BLaER1 treated with 17β-estradiol and CSF1 and Interleukin-3, amounts not matched to agents 10 nM and 100 nM (cell line): ENCODE measurements at regions not wholly inside any gene's neighbourhood (a gene's known extent, or its start where the extent isn't known, plus 50 kb on each side); places are given as distances from the start of the nearest gene placed in this dataset.

ENCODE experiments used
- H3K27ac ChIP-seq, 11 experiments: shearing (Covaris generic); formaldehyde crosslinking; 2 replicates each; pipeline ENCODE4 v1.8.1; 2022
- H3K27me3 ChIP-seq, 11 experiments: shearing (Covaris generic); formaldehyde crosslinking; 2 replicates each; pipeline ENCODE4 v1.8.1; 2022
- H3K36me3 ChIP-seq, 11 experiments: shearing (Covaris generic); formaldehyde crosslinking; 2 replicates each; pipeline ENCODE4 v1.8.1; 2022
- H3K4me1 ChIP-seq, 10 experiments: shearing (Covaris generic); formaldehyde crosslinking; 2 replicates each; pipeline ENCODE4 v1.8.1; 2022
- H3K4me2 ChIP-seq, 11 experiments: shearing (Covaris generic); formaldehyde crosslinking; 2 replicates each; pipeline ENCODE4 v1.8.1; 2022
- H3K4me3 ChIP-seq, 10 experiments: shearing (Covaris generic); formaldehyde crosslinking; 2 replicates each; pipeline ENCODE4 v1.8.1; 2022
- H3K9ac ChIP-seq, 11 experiments: shearing (Covaris generic); formaldehyde crosslinking; 2 replicates each; pipeline ENCODE4 v1.8.1; 2022
- H3K9me3 ChIP-seq, 11 experiments: shearing (Covaris generic); formaldehyde crosslinking; replicated peaks in 1 of 11; 2 replicates each; pipeline ENCODE4 v1.8.1; 2022
- H4K20me1 ChIP-seq, 11 experiments: shearing (Covaris generic); formaldehyde crosslinking; 2 replicates each; pipeline ENCODE4 v1.8.1; 2022
- Cebpa-rat ChIP-seq, 11 experiments: shearing (Covaris generic); IDR thresholded peaks; 2 replicates each; pipeline ENCODE4 v1.8.1; 2022

DNA sequence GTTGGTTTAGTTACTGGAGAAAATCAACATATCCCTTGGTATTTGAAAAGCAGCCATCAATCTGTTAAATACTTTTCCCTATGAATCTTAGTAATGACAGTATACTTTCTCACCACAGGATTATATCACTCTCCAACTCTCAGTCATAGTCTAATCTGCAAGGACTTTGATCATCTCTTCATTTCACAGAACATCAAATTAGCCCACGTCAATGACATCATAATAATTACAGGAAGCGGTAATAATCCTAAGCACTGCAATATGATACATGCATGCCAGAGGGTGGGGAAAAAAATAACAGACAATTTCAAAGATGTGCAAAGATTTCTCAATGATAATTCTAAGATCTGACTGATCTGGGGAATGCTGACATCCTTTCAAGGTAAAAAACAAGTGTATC lies 404.1 kb downstream of the GPM6A start:
- H3K9me3 ChIP-seq: no peaks in the 10 kb centered on the region; a peak in 1 of 22 replicates
- H3K36me3 ChIP-seq: no peaks in the 10 kb centered on the region
- no peaks in the 10 kb centered on the region for H4K20me1 ChIP-seq
- H3K9ac ChIP-seq: no peak overlapping the region
- H3K27ac ChIP-seq: no peak overlapping the region
- H3K27me3 ChIP-seq: peaks cover 0 to 11% (median 10%) of the 10 kb centered on the region in 11 experiments; a peak in 9 of 22 replicates
- H3K4me2 ChIP-seq: no peak overlapping the region
- H3K4me1 ChIP-seq: peaks cover 14 to 23% (median 20%) of the 10 kb centered on the region in 10 experiments
- no peak overlapping the region for H3K4me3 ChIP-seq
- TF ChIP-seq Cebpa-rat (IDR thresholded peaks at IDR 0.05): no peak

DNA sequence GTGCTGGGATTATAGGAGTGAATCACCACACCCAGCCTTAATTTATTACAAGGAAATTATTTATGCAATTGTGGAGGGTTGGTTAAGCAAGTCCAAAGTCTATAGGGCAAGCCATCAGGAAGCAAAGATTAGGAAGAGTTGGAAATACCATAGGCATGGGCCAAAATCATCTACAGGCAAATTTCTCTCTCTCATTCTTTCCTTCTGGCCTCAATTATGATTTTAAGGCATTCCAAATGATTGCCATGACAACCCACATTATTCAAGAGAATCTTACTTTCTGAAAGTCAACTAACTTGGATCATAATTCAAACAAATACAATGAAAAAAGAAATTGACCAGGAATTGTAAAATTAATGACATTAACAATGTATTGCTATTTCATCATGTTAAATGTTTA lies 400.8 kb downstream of the GPM6A start:
- H3K4me1 ChIP-seq: peaks cover 17 to 26% (median 23%) of the 10 kb centered on the region in 10 experiments
- H3K9me3 ChIP-seq: peaks cover 17 to 25% (median 23%) of the 10 kb centered on the region in 11 experiments
- H3K27ac ChIP-seq: no peak overlapping the region
- TF ChIP-seq Cebpa-rat (IDR thresholded peaks at IDR 0.05): no peak
- H3K4me3 ChIP-seq: no peak overlapping the region
- H3K27me3 ChIP-seq: peaks cover 0 to 17% (median 10%) of the 10 kb centered on the region in 11 experiments; a peak in 12 of 22 replicates
- no peaks in the 10 kb centered on the region for H3K36me3 ChIP-seq
- no peaks in the 10 kb centered on the region; a peak in 1 of 22 replicates for H4K20me1 ChIP-seq
- H3K4me2 ChIP-seq: no peak overlapping the region
- no peak overlapping the region for H3K9ac ChIP-seq

DNA sequence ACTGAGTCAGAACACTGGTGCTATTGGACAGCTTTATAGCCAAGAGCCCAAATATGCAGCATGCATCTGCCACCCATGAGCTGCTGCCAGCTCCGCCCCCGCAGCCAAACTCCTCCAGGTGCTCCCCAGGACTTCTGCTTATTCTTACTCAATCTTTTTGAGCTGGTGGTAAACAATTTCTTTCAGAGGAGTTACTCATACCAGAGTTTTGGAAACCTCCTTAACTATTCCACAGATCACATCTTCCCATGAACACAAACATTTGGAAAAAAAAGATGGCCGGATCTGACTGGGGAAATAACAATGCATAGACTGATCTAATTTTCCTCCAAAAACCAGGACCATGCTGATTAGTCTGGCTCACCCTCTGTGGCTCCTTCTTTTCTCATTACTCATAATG lies 399.9 kb downstream of the GPM6A start:
- peak overlapping the region in 10 of 11 experiments; percentile 19 to 85 (median 70); a peak in 11 of 22 replicates for H3K4me2 ChIP-seq

DNA sequence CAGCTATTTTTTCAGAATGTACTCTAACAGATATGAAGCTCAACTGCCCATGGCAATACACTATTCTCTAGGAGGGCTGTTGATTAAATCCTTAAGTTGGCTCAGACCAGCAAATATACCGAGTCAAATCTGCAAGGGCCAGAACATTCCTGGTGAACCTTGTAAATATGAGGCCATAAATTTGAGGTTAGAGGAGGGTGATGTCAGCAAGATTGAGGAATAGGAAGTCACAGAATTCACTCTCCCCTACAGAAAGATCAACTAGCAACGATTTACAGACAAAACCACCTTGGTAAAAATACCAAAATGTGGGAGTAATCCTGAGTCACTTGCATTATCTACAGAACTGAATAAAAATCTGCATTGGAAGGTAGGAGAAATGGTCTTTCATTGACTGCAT lies 399.3 kb downstream of the GPM6A start:
- Histone ChIP-seq H3K36me3 (no peaks in the 10 kb centered on the region), H3K27me3 (peaks cover 0 to 17% (median 10%) of the 10 kb centered on the region in 11 experiments; a peak in 12 of 22 replicates), H3K4me2 (peak overlapping the region; percentile 49 to 85 (median 67)), H4K20me1 (no peaks in the 10 kb centered on the region; a peak in 1 of 22 replicates), H3K9me3 (peaks cover 30 to 40% (median 38%) of the 10 kb centered on the region in 11 experiments), H3K4me1 (peaks cover 17 to 24% (median 22%) of the 10 kb centered on the region in 10 experiments), H3K4me3 (no peak overlapping the region), H3K27ac (no peak overlapping the region), H3K9ac (no peak overlapping the region)
- TF ChIP-seq Cebpa-rat (IDR thresholded peaks at IDR 0.05): no peak

More for the DNA sequence above, 399.9 kb downstream of the GPM6A start:
- Histone ChIP-seq H3K4me3 (no peak overlapping the region), H3K4me1 (peaks cover 17 to 24% (median 22%) of the 10 kb centered on the region in 10 experiments), H3K27ac (no peak overlapping the region), H3K27me3 (peaks cover 0 to 17% (median 10%) of the 10 kb centered on the region in 11 experiments; a peak in 12 of 22 replicates), H4K20me1 (no peaks in the 10 kb centered on the region; a peak in 1 of 22 replicates), H3K36me3 (no peaks in the 10 kb centered on the region), H3K9me3 (peaks cover 26 to 35% (median 32%) of the 10 kb centered on the region in 11 experiments), H3K9ac (no peak overlapping the region)
- TF ChIP-seq Cebpa-rat (IDR thresholded peaks at IDR 0.05): no peak

DNA sequence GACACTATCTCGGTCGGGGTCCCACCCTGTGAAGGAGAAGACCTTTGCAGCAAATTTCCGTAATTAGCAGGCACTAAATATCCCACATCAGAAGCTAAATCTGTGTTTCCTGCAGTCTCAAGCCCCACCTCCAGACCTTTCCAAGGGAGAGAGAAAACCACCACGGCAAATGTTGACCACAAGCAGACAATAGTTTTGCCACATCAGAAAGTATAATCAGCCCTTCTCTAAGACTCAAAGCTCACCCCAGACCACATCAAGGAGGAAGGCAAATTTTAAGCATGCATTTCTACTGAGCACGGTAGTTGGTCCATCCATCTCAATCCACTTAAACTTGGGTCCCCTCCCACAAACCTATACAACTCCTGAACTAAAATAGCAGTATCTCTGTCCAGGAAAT lies 398.5 kb downstream of the GPM6A start:
- peaks cover 0 to 17% (median 10%) of the 10 kb centered on the region in 11 experiments; a peak in 12 of 22 replicates for H3K27me3 ChIP-seq
- peaks cover 30 to 44% (median 39%) of the 10 kb centered on the region in 11 experiments for H3K9me3 ChIP-seq
- H3K36me3 ChIP-seq: no peaks in the 10 kb centered on the region
- H4K20me1 ChIP-seq: no peaks in the 10 kb centered on the region; a peak in 1 of 22 replicates
- H3K4me3 ChIP-seq: no peak overlapping the region
- H3K4me1 ChIP-seq: peaks cover 17 to 24% (median 22%) of the 10 kb centered on the region in 10 experiments
- H3K4me2 ChIP-seq: peak overlapping the region; percentile 49 to 85 (median 67)
- no peak overlapping the region for H3K27ac ChIP-seq
- no peak for TF ChIP-seq Cebpa-rat (IDR thresholded peaks at IDR 0.05)
- H3K9ac ChIP-seq: no peak overlapping the region

DNA sequence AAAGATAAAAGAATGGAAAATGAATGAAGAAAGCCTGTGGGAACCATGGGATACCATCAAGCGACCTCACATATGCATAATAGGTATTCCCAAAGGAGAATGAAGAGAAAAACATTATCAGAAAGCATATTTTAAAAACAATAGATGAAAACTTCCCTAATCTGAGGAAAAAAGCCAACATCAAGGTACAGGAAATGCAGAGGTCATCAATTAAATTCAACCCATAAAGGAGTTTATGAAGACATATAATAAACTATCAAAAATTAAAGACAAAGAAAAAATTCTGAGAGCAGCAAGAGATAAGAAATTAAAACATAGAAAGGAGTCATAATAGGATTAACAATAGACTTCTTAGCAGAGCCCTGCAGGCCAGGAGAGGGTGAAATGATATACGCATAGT lies 397.5 kb downstream of the GPM6A start:
- no peaks in the 10 kb centered on the region; a peak in 1 of 22 replicates for H4K20me1 ChIP-seq
- H3K9me3 ChIP-seq: peaks cover 30 to 44% (median 39%) of the 10 kb centered on the region in 11 experiments
- H3K4me1 ChIP-seq: peaks cover 17 to 24% (median 22%) of the 10 kb centered on the region in 10 experiments
- peaks cover 0 to 17% (median 10%) of the 10 kb centered on the region in 11 experiments; a peak in 12 of 22 replicates for H3K27me3 ChIP-seq
- no peak for TF ChIP-seq Cebpa-rat (IDR thresholded peaks at IDR 0.05)
- no peak overlapping the region for H3K9ac ChIP-seq
- no peak overlapping the region for H3K4me2 ChIP-seq
- no peak overlapping the region for H3K4me3 ChIP-seq
- no peak overlapping the region for H3K27ac ChIP-seq
- no peaks in the 10 kb centered on the region for H3K36me3 ChIP-seq

DNA sequence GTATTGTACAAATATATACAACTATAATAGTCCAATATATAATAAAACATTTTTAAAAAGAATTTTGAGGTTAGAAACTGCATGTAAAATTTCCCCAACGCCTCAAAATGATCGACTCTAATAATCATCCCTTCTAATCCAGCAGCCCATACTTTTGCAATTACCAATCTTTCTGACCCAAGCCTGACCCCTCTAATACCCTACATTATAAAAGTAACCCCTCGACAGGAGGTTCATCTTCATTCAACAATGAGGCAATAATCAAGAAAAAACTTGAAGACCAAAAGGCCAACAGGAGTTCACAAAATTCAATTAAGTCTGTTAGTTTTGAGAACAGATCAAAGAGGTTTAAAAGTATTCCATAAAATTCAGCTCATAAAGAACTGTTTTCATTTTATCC lies 393.5 kb downstream of the GPM6A start:
- TF ChIP-seq Cebpa-rat (IDR thresholded peaks at IDR 0.05): no peak
- no peak overlapping the region for H3K4me3 ChIP-seq
- H3K4me2 ChIP-seq: no peak overlapping the region
- peaks cover 4 to 8% (median 6%) of the 10 kb centered on the region in 10 experiments for H3K4me1 ChIP-seq
- no peak overlapping the region for H3K9ac ChIP-seq
- peaks cover 30 to 44% (median 39%) of the 10 kb centered on the region in 11 experiments for H3K9me3 ChIP-seq
- no peak overlapping the region for H3K27ac ChIP-seq
- H3K36me3 ChIP-seq: no peaks in the 10 kb centered on the region
- H4K20me1 ChIP-seq: no peaks in the 10 kb centered on the region; a peak in 1 of 22 replicates
- peaks cover 0 to 2% (median 0%) of the 10 kb centered on the region in 11 experiments; a peak in 2 of 22 replicates for H3K27me3 ChIP-seq

DNA sequence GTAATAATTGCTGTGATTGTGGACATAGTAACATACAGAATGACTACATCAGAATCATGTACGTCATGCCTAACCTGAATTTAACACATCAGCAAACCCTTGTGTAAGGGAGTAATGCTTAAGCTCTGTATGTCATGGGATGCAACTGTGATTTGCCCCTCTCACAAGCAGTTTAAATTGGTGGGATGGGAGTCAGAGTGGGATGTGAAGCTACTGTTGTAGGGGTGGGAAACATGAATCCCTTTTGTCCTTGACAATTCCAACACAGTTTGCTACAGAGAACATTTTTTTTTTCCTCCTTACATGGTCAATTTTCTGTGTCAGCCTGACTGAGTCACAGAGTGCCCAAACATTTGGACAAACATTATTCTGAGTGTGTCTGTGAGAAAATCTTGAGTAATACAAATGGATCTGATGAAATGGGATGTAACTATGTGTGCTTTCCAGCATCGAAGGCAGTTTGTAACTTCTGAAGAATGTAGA lies 392.8 kb downstream of the GPM6A start:
- Histone ChIP-seq H3K27me3 (no peaks in the 10 kb centered on the region), H4K20me1 (no peaks in the 10 kb centered on the region), H3K4me3 (no peak overlapping the region), H3K4me1 (peaks cover 0 to under 1% (median 0%) of the 10 kb centered on the region in 10 experiments; a peak in 1 of 20 replicates), H3K36me3 (no peaks in the 10 kb centered on the region), H3K9ac (no peak overlapping the region), H3K4me2 (no peak overlapping the region), H3K27ac (no peak overlapping the region), H3K9me3 (peaks cover 24 to 39% (median 34%) of the 10 kb centered on the region in 11 experiments)
- TF ChIP-seq Cebpa-rat (IDR thresholded peaks at IDR 0.05): no peak

DNA sequence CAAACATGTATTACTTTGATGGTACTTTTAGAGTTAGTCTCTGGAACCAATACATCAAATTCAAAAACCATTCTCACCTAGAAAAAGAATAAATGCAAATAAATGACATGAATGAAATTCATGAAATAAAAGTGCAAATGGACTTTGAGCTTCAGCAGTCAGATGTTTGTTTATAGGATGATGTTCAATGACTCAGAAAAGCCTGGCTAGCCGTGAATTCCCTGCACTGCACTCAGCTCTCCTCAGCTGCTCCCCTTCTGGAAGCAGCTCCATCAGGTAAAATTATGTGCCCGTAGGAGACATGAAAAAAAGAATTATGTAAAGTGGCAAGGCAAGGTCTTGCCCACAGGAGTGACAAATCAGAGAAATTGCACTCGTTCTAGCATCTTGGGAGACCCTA lies 390.6 kb downstream of the GPM6A start:
- Histone ChIP-seq H3K4me3 (no peak overlapping the region), H3K27me3 (no peaks in the 10 kb centered on the region), H3K4me2 (no peak overlapping the region), H3K9me3 (peaks cover 11 to 19% (median 15%) of the 10 kb centered on the region in 11 experiments), H3K27ac (no peak overlapping the region), H4K20me1 (no peaks in the 10 kb centered on the region), H3K9ac (no peak overlapping the region), H3K4me1 (no peaks in the 10 kb centered on the region), H3K36me3 (no peaks in the 10 kb centered on the region)
- no peak for TF ChIP-seq Cebpa-rat (IDR thresholded peaks at IDR 0.05)

DNA sequence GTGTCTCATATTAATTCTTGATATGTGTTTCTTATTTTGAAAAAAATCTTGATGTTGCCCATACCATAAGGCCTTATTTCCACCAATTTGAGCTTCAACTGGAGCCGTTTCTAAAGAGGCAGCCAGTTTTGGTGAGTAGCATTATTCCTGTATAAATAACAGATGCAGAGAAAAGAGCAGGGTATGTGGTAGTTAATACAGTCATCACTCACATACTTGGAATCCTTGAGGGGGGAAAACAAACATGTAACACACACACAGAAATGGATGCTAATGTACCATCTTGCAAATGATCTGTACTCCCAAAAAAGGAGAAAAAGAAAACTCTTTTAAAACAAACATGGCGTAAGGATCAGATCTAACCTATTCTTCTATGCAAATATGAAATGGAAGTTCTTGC lies 389.7 kb downstream of the GPM6A start:
- H3K4me1 ChIP-seq: no peaks in the 10 kb centered on the region
- H3K4me2 ChIP-seq: no peak overlapping the region
- H3K9ac ChIP-seq: no peak overlapping the region
- no peaks in the 10 kb centered on the region for H3K36me3 ChIP-seq
- TF ChIP-seq Cebpa-rat (IDR thresholded peaks at IDR 0.05): no peak
- H3K27me3 ChIP-seq: no peaks in the 10 kb centered on the region
- no peaks in the 10 kb centered on the region for H4K20me1 ChIP-seq
- no peak overlapping the region for H3K4me3 ChIP-seq
- peaks cover 3 to 15% (median 8%) of the 10 kb centered on the region in 11 experiments; a peak in 19 of 22 replicates for H3K9me3 ChIP-seq
- no peak overlapping the region for H3K27ac ChIP-seq
